Endothelial cell of umbilical vein (primary cell): ENCODE measurements at regions not wholly inside any gene's neighbourhood (a gene's known extent, or its start where the extent isn't known, plus 50 kb on each side); places are given as distances from the start of the nearest gene placed in this dataset.

Experiments used
- CTCF ChIP-seq, 2 donors: IDR thresholded peaks; 1 replicate in 1 of 2; 2 replicates in 1 of 2; pipeline ENCODE4 v1.5.1; 2011; ENCODE audit warnings: low read length in 2 of 2, mild to moderate bottlenecking in 2 of 2, moderate library complexity in 2 of 2, control low read depth in 1 of 2, inconsistent platforms in 1 of 2, low read depth in 1 of 2; ENCODE audit not compliant: insufficient read depth in 1 of 2; ENCODE audit errors: extremely low read depth in 1 of 2
- GATA2 ChIP-seq: IDR thresholded peaks from 2 replicates; pipeline ENCODE4 v1.7.0; 2011; ENCODE audit warnings: low read depth, mild to moderate bottlenecking, moderate library complexity, mixed read lengths, low read length; ENCODE audit not compliant: insufficient read length, insufficient read depth
- POLR2A ChIP-seq: IDR thresholded peaks from 2 replicates; pipeline ENCODE4 v1.6.1; 2012; ENCODE audit warnings: low read depth, mild to moderate bottlenecking, control low read depth, low read length
- POLR2AphosphoS5 ChIP-seq: IDR thresholded peaks from 2 replicates; pipeline ENCODE4 v1.6.1; 2012; ENCODE audit warnings: low read depth, mild to moderate bottlenecking, control low read depth, low read length, moderate library complexity; ENCODE audit not compliant: insufficient read depth

DNA sequence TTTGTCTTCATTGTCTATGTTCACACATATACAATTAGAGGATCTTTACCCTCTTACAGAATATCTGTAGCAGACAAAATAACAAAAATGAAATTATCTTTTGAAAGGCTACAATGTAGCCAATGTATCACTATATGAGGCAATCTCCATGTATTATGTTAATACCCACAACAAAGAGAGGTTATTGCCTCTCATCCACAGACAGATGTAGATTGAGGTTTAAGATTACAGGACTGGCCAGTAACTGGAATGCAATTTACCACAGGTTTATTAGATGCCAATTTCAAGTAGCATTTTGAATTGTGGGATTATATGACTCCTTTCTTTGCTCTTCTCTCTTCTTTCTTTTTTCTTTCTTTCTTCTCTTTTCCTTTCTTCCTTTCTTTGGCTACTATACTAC is 242.6 kb downstream of the ANKRD50 start:
- TF ChIP-seq CTCF (IDR thresholded peaks at IDR 0.05; ENCODE audit: extremely low read depth in 1 of 2, insufficient read depth in 1 of 2, low read depth in 1 of 2, low read length in 2 of 2) = no peak
- TF ChIP-seq POLR2AphosphoS5 = no peak
- TF ChIP-seq POLR2A = no peak
- TF ChIP-seq GATA2 = no peak
